ENCODE measurements at regions not wholly inside any gene's neighbourhood (a gene's known extent, or its start where the extent isn't known, plus 50 kb on each side); places are given as distances from the start of the nearest gene placed in this dataset.

GRCh38 chr6:40901322-40902055 lies 137.5 kb downstream of the UNC5CL start:
- Histone ChIP-seq H3K27ac (ENCODE audit: low read depth, low read length) (no peak overlapping the region), H3K9ac (ENCODE audit: low read length) (no peak overlapping the region), H3K4me2 (ENCODE audit: low read length) (no peak overlapping the region), H3K4me3 (ENCODE audit: insufficient read depth, low read depth, low read length) (no peak overlapping the region), H3K4me1 (ENCODE audit: insufficient read depth, low read length) (no peaks in the 10 kb centered on the region), H4K20me1 (ENCODE audit: insufficient read depth, low read length) (no peaks in the 10 kb centered on the region), H3K9me3 (ENCODE audit: insufficient read depth, low read depth, low read length) (no peaks in the 10 kb centered on the region), H3K79me2 (ENCODE audit: insufficient read depth, low read length) (no peaks in the 10 kb centered on the region), H2AFZ (ENCODE audit: low read depth, low read length) (no peak overlapping the region), H3K36me3 (ENCODE audit: insufficient read depth, low read length) (no peaks in the 10 kb centered on the region), H3K27me3 (ENCODE audit: insufficient read depth, low read length) (no peaks in the 10 kb centered on the region)
- FAIRE-seq (no peak), DNase-seq (ENCODE audit: low read depth) (no peak)
- Mint-ChIP-seq H3K4me1 (ENCODE audit: low read depth, unreplicated experiment) (no peaks in the 10 kb centered on the region), H3K27ac (ENCODE audit: unreplicated experiment) (no peak overlapping the region), H3K36me3 (ENCODE audit: low read depth, unreplicated experiment) (no peaks in the 10 kb centered on the region), H3K4me3 (ENCODE audit: unreplicated experiment) (no peak overlapping the region), H3K9me3 (ENCODE audit: unreplicated experiment) (peaks cover 2% of the 10 kb centered on the region), H3K27me3 (ENCODE audit: low read depth, unreplicated experiment) (peaks cover 3% of the 10 kb centered on the region)
- TF ChIP-seq CTCF (IDR thresholded peaks at IDR 0.05; ENCODE audit: insufficient read depth, low read depth, low read length) (no peak), EZH2 (IDR thresholded peaks at IDR 0.05; ENCODE audit: insufficient read depth, low read length) (no peak)

DNA sequence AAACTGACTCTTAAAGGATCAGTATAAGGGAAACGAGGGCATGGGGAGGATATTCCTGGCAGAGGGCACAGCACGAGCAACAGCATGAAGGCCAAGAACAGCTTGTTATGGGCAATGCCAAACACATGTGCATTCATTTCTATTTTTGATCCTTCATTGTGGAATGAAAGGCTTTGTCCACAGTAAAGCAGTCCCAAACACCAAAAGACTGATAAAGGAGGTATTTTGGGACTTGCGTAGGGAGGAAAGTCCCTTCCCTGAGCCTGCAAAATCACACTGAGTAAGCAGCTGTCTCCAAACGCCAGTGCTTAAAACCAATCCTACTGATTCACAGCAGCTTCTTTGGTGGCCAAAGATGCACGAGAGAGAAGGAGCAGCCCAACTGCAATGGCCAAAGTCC lies 138.2 kb downstream of the UNC5CL start:
- H3K27me3 Mint-ChIP-seq (ENCODE audit: low read depth, unreplicated experiment), result peaks cover 3% of the 10 kb centered on the region
- no peak overlapping the region for H3K27ac Mint-ChIP-seq (ENCODE audit: unreplicated experiment)
- H3K4me1 ChIP-seq (ENCODE audit: insufficient read depth, low read length), result no peaks in the 10 kb centered on the region
- no peaks in the 10 kb centered on the region for H3K9me3 ChIP-seq (ENCODE audit: insufficient read depth, low read depth, low read length)
- no peaks in the 10 kb centered on the region for H3K79me2 ChIP-seq (ENCODE audit: insufficient read depth, low read length)
- no peak for FAIRE-seq
- H3K27me3 ChIP-seq (ENCODE audit: insufficient read depth, low read length), result no peaks in the 10 kb centered on the region
- H3K4me2 ChIP-seq (ENCODE audit: low read length), result no peak overlapping the region
- H3K9me3 Mint-ChIP-seq (ENCODE audit: unreplicated experiment), result peaks cover 2% of the 10 kb centered on the region
- H3K4me1 Mint-ChIP-seq (ENCODE audit: low read depth, unreplicated experiment), result no peaks in the 10 kb centered on the region
- no peaks in the 10 kb centered on the region for H4K20me1 ChIP-seq (ENCODE audit: insufficient read depth, low read length)
- H3K27ac ChIP-seq (ENCODE audit: low read depth, low read length), result no peak overlapping the region
- DNase-seq (ENCODE audit: low read depth), result no peak
- no peak overlapping the region for H2AFZ ChIP-seq (ENCODE audit: low read depth, low read length)
- H3K36me3 ChIP-seq (ENCODE audit: insufficient read depth, low read length), result no peaks in the 10 kb centered on the region
- TF ChIP-seq CTCF (IDR thresholded peaks at IDR 0.05; ENCODE audit: insufficient read depth, low read depth, low read length) (no peak), EZH2 (IDR thresholded peaks at IDR 0.05; ENCODE audit: insufficient read depth, low read length) (no peak)
- no peaks in the 10 kb centered on the region for H3K36me3 Mint-ChIP-seq (ENCODE audit: low read depth, unreplicated experiment)
- no peak overlapping the region for H3K4me3 Mint-ChIP-seq (ENCODE audit: unreplicated experiment)
- no peak overlapping the region for H3K4me3 ChIP-seq (ENCODE audit: insufficient read depth, low read depth, low read length)
- no peak overlapping the region for H3K9ac ChIP-seq (ENCODE audit: low read length)

DNA sequence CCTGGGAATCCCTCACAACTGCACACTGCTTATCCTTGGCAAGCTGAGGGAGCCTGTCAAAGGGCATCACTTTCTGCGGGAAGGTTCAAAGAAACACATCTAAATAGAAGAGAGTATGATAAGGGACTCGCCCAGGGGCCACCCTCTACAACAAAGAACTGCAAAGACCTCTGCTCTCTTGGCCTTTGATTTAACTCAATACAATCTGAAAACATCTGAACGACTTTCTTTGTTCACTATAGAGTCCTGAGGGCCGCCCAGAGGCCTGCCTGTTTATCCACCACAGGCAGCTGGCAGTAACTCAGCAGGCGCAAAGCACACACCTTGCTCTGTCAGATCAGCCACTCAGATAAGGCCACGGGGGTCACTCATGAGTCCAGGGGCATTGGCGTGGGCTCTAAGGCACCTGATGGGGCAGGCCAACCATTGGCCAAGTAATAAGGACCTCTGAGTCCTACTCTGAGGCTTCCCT lies 139.3 kb downstream of the UNC5CL start:
- TF ChIP-seq EZH2 (IDR thresholded peaks at IDR 0.05; ENCODE audit: insufficient read depth, low read length), result no peak
- no peak for TF ChIP-seq CTCF (IDR thresholded peaks at IDR 0.05; ENCODE audit: insufficient read depth, low read depth, low read length)
- Histone ChIP-seq H3K27ac (ENCODE audit: low read depth, low read length) (no peak overlapping the region), H2AFZ (ENCODE audit: low read depth, low read length) (no peak overlapping the region), H3K4me1 (ENCODE audit: insufficient read depth, low read length) (peaks cover 5% of the 10 kb centered on the region), H4K20me1 (ENCODE audit: insufficient read depth, low read length) (no peaks in the 10 kb centered on the region), H3K36me3 (ENCODE audit: insufficient read depth, low read length) (no peaks in the 10 kb centered on the region), H3K27me3 (ENCODE audit: insufficient read depth, low read length) (no peaks in the 10 kb centered on the region), H3K4me3 (ENCODE audit: insufficient read depth, low read depth, low read length) (no peak overlapping the region), H3K79me2 (ENCODE audit: insufficient read depth, low read length) (no peaks in the 10 kb centered on the region), H3K4me2 (ENCODE audit: low read length) (no peak overlapping the region), H3K9ac (ENCODE audit: low read length) (no peak overlapping the region), H3K9me3 (ENCODE audit: insufficient read depth, low read depth, low read length) (no peaks in the 10 kb centered on the region)
- H3K27ac Mint-ChIP-seq (ENCODE audit: unreplicated experiment), result no peak overlapping the region
- H3K4me1 Mint-ChIP-seq (ENCODE audit: low read depth, unreplicated experiment), result peaks cover 3% of the 10 kb centered on the region
- no peaks in the 10 kb centered on the region for H3K9me3 Mint-ChIP-seq (ENCODE audit: unreplicated experiment)
- H3K36me3 Mint-ChIP-seq (ENCODE audit: low read depth, unreplicated experiment), result no peaks in the 10 kb centered on the region
- no peak for DNase-seq (ENCODE audit: low read depth)
- H3K4me3 Mint-ChIP-seq (ENCODE audit: unreplicated experiment), result no peak overlapping the region
- FAIRE-seq, result no peak
- H3K27me3 Mint-ChIP-seq (ENCODE audit: low read depth, unreplicated experiment), result peaks cover 3% of the 10 kb centered on the region

Measured in astrocyte (in vitro differentiated cells and primary cell).